ENCODE measurements at regions not wholly inside any gene's neighbourhood (a gene's known extent, or its start where the extent isn't known, plus 50 kb on each side); places are given as distances from the start of the nearest gene placed in this dataset.

DNA sequence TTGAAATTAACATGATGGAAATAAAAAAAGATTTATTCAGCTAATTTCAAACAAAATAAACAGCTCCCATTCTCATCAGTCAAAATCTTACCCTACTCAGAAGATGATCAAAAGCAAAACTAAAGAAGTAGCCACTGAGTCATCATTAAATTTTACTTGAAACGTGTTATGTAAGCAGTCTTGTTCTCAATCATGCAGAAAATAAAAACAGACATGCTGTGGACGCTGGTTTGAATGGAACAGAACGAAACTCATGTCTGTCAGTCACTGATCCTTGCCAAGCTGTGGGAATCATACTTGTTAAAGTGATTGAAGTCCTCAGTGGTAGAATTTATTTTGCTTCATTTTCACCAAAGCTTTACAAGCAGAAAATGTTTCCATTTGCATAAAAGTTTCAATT is 77.2 kb upstream of the TLR3 start:
- no peak for DNase-seq

DNA sequence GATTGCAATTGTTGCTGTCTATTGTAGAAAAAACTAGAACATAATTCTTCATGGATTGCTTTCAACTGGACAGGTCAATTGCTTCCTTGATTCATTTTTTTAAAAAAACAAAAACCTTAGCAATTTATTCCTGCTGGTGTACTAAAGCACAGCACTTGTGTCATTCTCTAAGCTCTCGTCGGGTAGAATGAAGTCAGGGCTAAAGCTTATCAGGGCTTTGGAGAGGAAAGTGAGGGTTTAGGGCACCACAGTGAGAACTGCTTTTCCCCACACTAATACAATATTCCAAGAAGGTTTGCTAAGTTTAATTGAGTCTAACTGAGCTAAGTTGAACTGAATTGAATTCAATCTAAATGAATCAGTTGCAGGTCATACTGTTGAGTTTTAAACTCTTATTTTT is 76.4 kb upstream of the TLR3 start:
- DNase-seq, result no peak

GRCh38 chr4:185993328-185993973 is 75.5 kb upstream of the TLR3 start:
- no peak for DNase-seq

DNA sequence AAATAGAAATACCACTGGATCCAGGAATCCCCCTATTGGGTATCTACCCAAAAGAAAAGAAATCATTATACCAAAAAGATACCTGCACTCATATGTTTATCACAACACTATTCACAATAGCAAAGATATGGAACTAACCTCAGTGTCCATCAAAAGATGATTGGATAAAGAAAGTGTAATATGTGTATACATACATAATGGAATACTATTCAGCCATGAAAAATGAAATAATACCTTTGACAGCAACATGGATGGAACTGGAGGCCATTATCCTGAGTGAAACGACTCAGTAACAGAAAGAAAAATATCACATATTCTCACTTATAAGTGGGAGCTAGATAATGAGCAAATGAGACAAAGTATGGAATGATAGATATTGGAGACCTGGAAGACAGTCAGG is 74.2 kb upstream of the TLR3 start:
- no peak for DNase-seq

DNA sequence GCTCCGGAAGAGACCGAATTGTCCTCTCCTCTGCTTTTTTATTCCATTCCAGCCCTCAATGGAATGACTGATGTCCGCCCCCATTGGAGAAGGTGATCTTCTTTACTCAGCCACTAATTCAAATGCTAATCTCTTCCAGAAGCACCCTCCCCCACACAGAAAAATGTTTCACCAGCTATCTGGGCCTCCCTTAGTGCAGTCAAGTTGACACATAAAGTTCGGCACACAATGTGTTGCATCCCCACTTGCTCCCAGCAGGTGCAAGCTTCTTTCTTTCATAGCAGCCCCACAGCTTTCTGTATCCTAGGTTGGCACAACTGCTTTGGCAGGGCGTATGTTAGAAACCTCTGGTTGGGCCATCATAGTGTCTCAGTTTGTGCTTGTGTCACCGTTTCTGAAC is 73.3 kb upstream of the TLR3 start:
- DNase-seq, result no peak

- DNase-seq, result no peak
Measured at GRCh38 chr4:185997296-185997695, 71.7 kb upstream of the TLR3 start.

GRCh38 chr4:185998791-185999190 is 70.2 kb upstream of the TLR3 start:
- DNase-seq, result no peak

- DNase-seq, result no peak
Measured at GRCh38 chr4:185999207-185999606, 69.7 kb upstream of the TLR3 start.

DNA sequence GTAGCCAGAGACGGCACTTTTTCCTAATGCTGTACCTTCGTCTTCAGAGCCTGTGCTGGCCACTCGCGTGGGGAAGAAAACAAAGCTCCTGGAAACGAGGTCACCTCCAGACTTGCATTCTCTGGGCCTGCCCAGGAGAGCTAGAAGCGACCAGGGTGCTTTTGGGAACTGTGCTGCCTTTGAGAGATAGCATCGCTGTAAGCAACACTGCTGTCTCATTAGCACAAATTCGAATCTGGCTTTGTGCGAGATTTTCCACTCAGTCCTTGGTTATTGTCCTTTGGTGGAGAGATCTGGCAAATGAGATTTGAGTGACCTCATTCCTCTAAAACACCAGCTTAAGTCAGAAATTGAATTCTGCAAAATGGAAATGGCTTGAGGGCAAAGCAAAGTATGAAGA is 66.1 kb upstream of the TLR3 start:
- DNase-seq, result no peak

- no peak for DNase-seq
Measured at GRCh38 chr4:186003746-186004145, 65.2 kb upstream of the TLR3 start.

GRCh38 chr4:186008057-186008456 is 60.9 kb upstream of the TLR3 start:
- DNase-seq, result no peak

GRCh38 chr4:186009976-186010375 is 59.0 kb upstream of the TLR3 start:
- no peak for DNase-seq

GRCh38 chr4:186010821-186011220 is 58.1 kb upstream of the TLR3 start:
- DNase-seq, result no peak

- no peak for DNase-seq
Measured at GRCh38 chr4:186012071-186012470, 56.9 kb upstream of the TLR3 start.

GRCh38 chr4:186013419-186014186 is 55.4 kb upstream of the TLR3 start:
- DNase-seq, result no peak

DNA sequence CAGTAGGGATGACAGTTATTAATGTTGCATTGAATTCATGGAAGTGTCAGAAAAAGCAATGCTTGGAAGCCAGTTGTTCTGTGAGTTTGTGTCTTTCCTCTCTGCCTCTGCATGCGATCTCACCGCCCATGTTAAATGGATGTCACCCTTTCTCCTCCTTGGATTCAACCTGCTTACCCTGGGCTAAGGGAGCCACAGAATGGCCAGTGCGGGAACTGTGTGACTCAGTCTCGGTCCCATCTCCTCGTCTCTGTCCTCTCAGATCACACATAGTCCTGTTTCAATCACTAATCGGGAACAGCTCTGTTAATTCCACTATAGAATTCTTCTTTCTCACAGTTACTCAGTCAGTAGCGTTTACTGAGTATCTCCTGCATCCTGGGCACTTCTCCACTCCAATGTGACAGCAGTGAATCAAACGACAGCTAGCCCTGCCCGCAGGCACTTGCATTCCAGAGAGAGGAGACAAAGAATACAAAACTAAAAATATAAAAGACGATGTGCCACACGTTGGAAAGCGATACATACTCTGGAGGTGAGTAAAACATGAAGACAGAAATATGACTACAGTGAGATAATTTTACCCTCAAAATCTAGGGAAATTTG is 53.6 kb upstream of the TLR3 start:
- no peak for DNase-seq

- DNase-seq, result no peak
Measured at GRCh38 chr4:186016796-186017195, 52.2 kb upstream of the TLR3 start.

DNA sequence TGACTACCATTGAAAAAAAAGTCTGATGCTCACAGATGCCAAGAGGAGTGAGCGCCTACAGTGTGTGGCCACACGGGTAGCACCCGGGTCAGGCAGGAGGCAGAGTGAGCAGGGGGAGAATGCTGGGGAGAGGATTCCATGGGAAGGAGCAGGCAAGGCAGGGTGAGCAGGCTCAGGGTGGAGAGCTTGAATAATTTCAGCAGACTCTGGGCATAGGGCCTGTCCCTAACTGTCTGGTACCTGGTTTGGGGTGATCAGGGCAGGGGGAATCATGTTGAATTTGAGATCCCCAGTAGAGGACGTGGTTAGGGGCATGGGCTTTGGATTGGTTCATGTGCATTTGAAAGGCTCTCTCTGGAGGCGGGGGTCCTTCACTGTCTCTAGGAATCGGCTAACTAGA is 51.2 kb upstream of the TLR3 start:
- no peak for DNase-seq

- no peak for DNase-seq
Measured at GRCh38 chr4:186018261-186018660, 50.7 kb upstream of the TLR3 start.

DNA sequence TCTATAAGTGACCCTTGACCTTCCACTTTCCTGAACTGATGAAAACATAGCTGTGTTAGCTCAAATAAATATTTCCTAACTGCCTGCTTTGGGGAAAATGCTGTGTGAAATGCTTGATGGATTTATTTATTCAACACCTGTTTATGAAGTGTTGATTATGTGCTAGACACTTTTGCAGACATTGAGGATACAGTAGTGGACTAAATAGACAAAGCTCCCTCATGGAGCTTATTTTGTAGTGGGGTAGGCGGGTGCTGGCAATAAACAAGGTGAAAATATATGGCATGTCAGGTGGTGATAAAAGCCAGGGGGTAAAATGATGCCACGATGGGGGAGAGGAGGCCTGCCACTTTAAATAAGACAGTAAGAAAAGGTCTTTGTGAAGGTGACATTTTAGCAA is 50.2 kb upstream of the TLR3 start:
- DNase-seq, result no peak

All from fibroblast of skin of abdomen (primary cell).